ENCODE measurements at regions not wholly inside any gene's neighbourhood (a gene's known extent, or its start where the extent isn't known, plus 50 kb on each side); places are given as distances from the start of the nearest gene placed in this dataset.
"Not testable (repeated sequence)": the region's sequence is repeated elsewhere in the genome, so short reads cannot be mapped to it uniquely, and the experiment has no call there.

DNA sequence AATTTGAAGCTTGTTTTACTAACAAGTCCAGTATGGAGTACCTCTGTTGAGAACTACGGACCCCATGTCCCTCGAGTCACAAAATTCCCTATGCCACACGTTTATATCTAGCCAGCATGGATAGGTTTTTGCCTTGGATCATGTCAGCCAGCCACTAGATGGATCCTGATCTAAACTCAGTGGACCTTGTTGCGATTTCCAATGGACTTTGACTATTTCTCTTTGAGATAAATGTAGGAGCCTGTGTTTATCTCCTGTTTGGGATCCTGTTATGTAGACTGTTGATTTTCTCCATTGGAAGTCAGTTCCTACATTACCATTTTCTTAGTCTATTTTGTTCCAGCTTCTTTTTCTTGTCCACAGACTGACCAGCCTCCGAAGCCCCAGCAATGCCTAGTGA is 127.1 kb upstream of the BMAL1 start:
- TF ChIP-seq, protein P1, sequence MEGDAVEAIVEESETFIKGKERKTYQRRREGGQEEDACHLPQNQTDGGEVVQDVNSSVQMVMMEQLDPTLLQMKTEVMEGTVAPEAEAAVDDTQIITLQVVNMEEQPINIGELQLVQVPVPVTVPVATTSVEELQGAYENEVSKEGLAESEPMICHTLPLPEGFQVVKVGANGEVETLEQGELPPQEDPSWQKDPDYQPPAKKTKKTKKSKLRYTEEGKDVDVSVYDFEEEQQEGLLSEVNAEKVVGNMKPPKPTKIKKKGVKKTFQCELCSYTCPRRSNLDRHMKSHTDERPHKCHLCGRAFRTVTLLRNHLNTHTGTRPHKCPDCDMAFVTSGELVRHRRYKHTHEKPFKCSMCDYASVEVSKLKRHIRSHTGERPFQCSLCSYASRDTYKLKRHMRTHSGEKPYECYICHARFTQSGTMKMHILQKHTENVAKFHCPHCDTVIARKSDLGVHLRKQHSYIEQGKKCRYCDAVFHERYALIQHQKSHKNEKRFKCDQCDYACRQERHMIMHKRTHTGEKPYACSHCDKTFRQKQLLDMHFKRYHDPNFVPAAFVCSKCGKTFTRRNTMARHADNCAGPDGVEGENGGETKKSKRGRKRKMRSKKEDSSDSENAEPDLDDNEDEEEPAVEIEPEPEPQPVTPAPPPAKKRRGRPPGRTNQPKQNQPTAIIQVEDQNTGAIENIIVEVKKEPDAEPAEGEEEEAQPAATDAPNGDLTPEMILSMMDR (IDR thresholded peaks at IDR 0.05; ENCODE audit: insufficient read depth, low read depth, low read length, missing control alignments) = no peak
- H3K4me3 ChIP-seq (ENCODE audit: low read depth, low read length) = no peak overlapping the region
- no peak for DNase-seq (ENCODE audit: low read depth)

DNA sequence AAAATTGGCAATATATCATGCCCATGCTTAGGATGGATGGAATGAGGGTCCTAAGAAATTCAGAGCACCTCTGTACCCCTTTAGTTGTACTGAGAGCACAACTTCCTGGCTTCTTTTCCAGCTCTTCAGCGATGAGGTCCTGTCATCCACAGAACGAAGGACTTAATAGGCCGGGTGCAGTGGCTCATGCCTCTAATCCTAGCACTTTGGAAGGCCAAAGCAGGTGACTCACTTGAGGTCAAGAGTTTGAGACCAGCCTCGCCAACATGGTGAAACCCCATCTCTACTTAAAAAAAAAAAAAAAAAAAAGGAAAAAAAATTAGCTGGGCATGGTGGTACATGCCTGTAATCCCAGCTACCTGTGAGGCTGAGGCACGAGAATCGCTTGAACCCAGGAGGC is 125.3 kb upstream of the BMAL1 start:
- TF ChIP-seq, protein P1 (IDR thresholded peaks at IDR 0.05; ENCODE audit: insufficient read depth, low read depth, low read length, missing control alignments) = no peak
- H3K4me3 ChIP-seq (ENCODE audit: low read depth, low read length) = no peak overlapping the region
- no peak for DNase-seq (ENCODE audit: low read depth)

DNA sequence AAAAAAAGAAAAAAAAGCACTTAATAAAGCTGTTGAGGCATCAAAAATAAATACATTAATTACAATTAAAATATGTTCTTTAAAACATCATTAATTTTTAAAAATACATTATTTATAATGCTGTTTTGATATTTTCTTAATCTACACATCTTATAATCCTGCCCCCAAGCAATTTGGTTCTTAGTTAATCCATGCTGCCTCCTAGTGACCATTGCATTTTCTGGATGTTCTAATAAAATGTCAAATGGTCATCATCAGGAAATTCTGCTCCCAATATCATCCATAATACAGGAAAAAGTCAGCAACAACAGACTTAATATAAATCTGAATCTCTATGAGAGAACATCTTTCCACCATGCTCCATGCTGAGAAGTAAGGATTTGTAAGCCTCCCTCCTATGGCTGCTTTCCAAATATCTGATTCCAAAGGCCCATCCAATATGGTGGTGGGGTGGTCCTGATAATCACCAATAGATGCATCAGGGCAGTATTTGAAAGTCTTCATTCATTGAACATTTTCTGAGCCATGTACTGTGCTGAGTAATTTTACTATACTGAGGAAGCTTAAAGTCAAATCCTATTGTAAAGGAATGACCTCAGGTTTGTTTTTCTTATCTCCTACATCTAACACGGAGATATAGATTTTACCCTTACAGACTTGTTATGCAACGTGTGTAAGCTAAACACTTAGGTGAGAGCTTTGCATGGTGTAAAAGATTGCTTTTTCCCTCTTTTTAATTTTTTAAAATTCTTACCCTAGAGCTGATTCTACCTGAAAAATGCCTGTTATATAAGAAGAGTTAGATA is 124.7 kb upstream of the BMAL1 start:
- DNase-seq (ENCODE audit: low read depth) = peak; percentile 31
- TF ChIP-seq, protein P1 (IDR thresholded peaks at IDR 0.05; ENCODE audit: insufficient read depth, low read depth, low read length, missing control alignments) = peak; percentile 27
- H3K4me3 ChIP-seq (ENCODE audit: low read depth, low read length) = no peak overlapping the region

DNA sequence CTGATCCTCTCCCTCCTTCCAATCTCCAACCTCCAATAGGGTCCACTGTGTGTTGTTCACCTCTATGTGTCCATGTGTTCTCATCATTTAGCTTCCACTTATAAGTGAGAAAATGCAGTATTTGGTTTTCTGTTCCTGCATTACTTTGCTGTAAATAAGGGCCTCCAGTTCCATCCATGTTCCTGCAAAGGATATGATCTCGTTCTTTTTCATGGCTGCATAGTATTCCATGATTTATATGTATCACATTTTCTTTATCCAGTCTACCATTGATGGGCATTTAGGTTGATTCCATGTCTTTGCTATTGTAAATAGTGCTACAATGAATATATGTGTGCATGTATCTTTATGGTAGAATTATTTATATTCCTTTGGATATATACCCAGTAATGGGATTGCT is 123.2 kb upstream of the BMAL1 start:
- not testable (repeated sequence) for DNase-seq (ENCODE audit: low read depth); H3K4me3 ChIP-seq (ENCODE audit: low read depth, low read length)

DNA sequence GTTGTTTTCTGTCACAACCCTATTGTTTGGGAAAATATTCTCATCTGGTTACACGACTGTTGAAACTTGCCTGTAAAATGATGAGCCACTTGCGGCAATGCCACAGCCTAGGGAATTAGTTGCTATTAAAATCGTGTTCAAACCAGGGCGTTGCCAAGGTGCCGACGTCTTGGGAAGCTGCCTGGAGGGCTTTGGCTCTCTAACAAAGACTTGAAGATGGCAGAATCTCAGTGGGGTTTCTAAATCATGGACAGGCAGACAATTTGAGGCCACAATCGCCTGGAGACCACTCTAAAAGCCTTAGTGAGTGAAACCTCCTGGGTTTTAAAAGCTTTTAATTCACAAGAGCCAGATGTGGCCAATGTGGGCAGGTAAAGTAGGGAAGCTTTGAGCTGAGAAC is 117.2 kb upstream of the BMAL1 start:
- DNase-seq (ENCODE audit: low read depth) = no peak
- TF ChIP-seq, protein P1 (IDR thresholded peaks at IDR 0.05; ENCODE audit: insufficient read depth, low read depth, low read length, missing control alignments) = no peak
- no peak overlapping the region for H3K4me3 ChIP-seq (ENCODE audit: low read depth, low read length)

DNA sequence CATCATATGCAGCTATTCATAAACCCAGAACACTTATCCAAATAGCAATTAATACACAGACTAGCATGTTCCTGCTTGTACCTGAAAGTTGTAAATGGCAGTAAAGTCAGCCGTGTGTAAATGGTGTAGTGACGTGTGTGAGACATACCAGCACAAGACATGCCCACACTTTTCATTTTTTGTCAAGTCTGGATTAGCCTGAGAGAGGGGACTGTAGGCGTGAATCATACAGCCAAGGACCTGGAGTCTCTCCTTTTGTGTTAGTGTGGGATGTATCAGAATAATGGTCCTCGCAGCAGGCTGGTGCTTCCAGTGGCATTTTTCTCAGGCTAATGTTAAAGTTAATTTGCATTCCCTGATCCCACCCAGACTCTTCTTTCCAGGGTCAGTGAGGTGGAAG is 116.8 kb upstream of the BMAL1 start:
- peak; percentile 18 for DNase-seq (ENCODE audit: low read depth)

DNA sequence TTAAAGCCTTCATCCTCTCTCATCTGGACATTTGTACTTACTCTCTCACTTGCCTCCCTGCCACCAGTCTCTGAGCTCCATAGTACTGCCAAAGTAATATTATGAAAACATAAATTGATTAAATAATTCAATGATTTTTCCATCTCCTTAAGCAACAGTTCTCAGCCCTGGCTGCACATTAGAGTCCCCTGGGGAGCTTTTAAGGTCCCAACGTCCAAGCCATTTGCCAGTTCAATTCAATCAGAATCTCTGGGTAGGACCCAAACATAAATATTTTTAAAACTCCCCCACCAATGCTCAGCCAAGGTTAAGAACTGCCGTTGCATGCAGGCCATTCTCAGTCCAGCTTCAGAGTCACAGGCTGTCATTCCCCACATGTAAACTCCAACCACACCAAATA is 114.4 kb upstream of the BMAL1 start:
- TF ChIP-seq, protein P1 (IDR thresholded peaks at IDR 0.05; ENCODE audit: insufficient read depth, low read depth, low read length, missing control alignments) = no peak
- DNase-seq (ENCODE audit: low read depth) = no peak
- no peak overlapping the region for H3K4me3 ChIP-seq (ENCODE audit: low read depth, low read length)

More for the DNA sequence above, 116.8 kb upstream of the BMAL1 start:
- no peak overlapping the region for H3K4me3 ChIP-seq (ENCODE audit: low read depth, low read length)
- TF ChIP-seq, protein P1 (IDR thresholded peaks at IDR 0.05; ENCODE audit: insufficient read depth, low read depth, low read length, missing control alignments) = no peak
